ENCODE measurements at regions not wholly inside any gene's neighbourhood (a gene's known extent, or its start where the extent isn't known, plus 50 kb on each side); places are given as distances from the start of the nearest gene placed in this dataset.

DNA sequence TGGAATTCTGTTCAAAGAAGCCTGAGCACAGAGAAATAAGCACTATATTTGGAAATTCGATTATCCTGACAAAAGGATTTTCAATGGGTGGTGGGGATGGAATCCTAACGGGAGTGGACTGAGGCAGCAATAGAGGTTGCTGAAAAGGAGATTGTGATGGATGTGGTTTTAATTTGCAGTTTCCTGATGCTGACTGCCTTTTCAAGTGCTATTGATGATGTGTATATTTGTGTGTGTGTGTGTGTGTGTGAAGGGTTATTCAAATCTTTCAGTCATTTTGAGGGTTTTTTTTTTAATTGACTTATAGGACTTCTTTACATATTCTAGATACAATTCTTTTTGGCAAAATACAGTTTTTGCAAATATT is 614.5 kb downstream of the HINT1 start (continued):
- no peak for TF ChIP-seq TAF7 (optimal IDR thresholded peaks at IDR 0.05; ENCODE audit: borderline replicate concordance, low read depth, low read length)
- no peak for TF ChIP-seq CHD2 (IDR thresholded peaks at IDR 0.05; ENCODE audit: low read length)
- no peak for TF ChIP-seq CREB1 (IDR thresholded peaks at IDR 0.05)
- TF ChIP-seq CHD1 (IDR thresholded peaks at IDR 0.05; ENCODE audit: low read depth, low read length): no peak
- no peak for TF ChIP-seq CBX8 (IDR thresholded peaks at IDR 0.05; ENCODE audit: borderline replicate concordance, low read depth, low read length)
- TF ChIP-seq MAFK (IDR thresholded peaks at IDR 0.05; ENCODE audit: low read depth, low read length): no peak

All from H1 (cell line).